K562 (cell line): ENCODE measurements at regions not wholly inside any gene's neighbourhood (a gene's known extent, or its start where the extent isn't known, plus 50 kb on each side); places are given as distances from the start of the nearest gene placed in this dataset.
A peak's percentile ranks its signal among the peaks of the same experiment; 100 is the strongest.

ENCODE experiments used
- ARID1B ChIP-seq: fragments of 450-650 bp; IDR thresholded peaks from 2 replicates; pipeline ENCODE4 v1.6.1; 2016; ENCODE audit warnings: antibody characterized with exemption, mild to moderate bottlenecking, inconsistent platforms
- ETV1 ChIP-seq: fragments of 450-650 bp; conservative IDR thresholded peaks from 2 replicates; pipeline ENCODE4 v1.6.1; 2016; ENCODE audit warnings: missing genetic modification characterization, control low read depth, low read depth, missing compliant biosample characterization
- ETV6 ChIP-seq, 3 experiments: fragments of 150-350 bp in 1 of 3; sonication (generic) in 1 of 3; formaldehyde crosslinking in 1 of 3; IDR thresholded peaks; 2 replicates each; pipeline versions ENCODE4 v1.6.1 to v1.8.0; 2014 to 2022; ENCODE audit warnings: borderline replicate concordance in 2 of 3, low read depth in 2 of 3, antibody characterized with exemption in 1 of 3, low read length in 1 of 3, mild to moderate bottlenecking in 1 of 3, missing genetic modification reagents in 1 of 3
- FIP1L1 ChIP-seq: fragments of 200-400 bp; formaldehyde crosslinking; IDR thresholded peaks from 2 replicates; pipeline ENCODE4 v1.6.1; 2018; ENCODE audit warnings: mild to moderate bottlenecking, low read depth, low read length; ENCODE audit not compliant: poor library complexity, severe bottlenecking
- GTF2A2 ChIP-seq: IDR thresholded peaks from 2 replicates; pipeline ENCODE4 v1.6.1; 2016; ENCODE audit warnings: mild to moderate bottlenecking, missing genetic modification characterization, missing compliant biosample characterization
- HDAC6 ChIP-seq: IDR thresholded peaks from 2 replicates; pipeline ENCODE4 v1.6.1; 2012; ENCODE audit warnings: low read depth, mild to moderate bottlenecking, control low read depth, inconsistent platforms, low read length, moderate library complexity
- ILF3 ChIP-seq: fragments of 450-650 bp; IDR thresholded peaks from 2 replicates; pipeline ENCODE4 v1.6.1; 2018; ENCODE audit warnings: antibody characterized with exemption, mild to moderate bottlenecking, moderate library complexity, borderline replicate concordance
- NFE2 ChIP-seq: IDR thresholded peaks from 2 replicates; pipeline ENCODE4 v1.6.1; 2014; ENCODE audit warnings: antibody characterized with exemption, low read depth
- PHB ChIP-seq: fragments of 250-450 bp; sonication (Bioruptor Pico); IDR thresholded peaks from 2 replicates; pipeline ENCODE4 v1.5.0; 2021
- POLR3A ChIP-seq: IDR thresholded peaks from 2 replicates; pipeline ENCODE4 v1.6.1; 2011; ENCODE audit warnings: borderline replicate concordance, mild to moderate bottlenecking, moderate library complexity; ENCODE audit not compliant: insufficient read length, insufficient read depth; ENCODE audit errors: extremely low read depth
- SMARCC2 ChIP-seq: fragments of 450-650 bp; IDR thresholded peaks from 2 replicates; pipeline ENCODE4 v1.6.1; 2017; ENCODE audit warnings: antibody characterized with exemption, moderate library complexity, mild to moderate bottlenecking, low read depth
- SREBF2 ChIP-seq: sonication (generic); formaldehyde crosslinking; IDR thresholded peaks from 2 replicates; pipeline ENCODE4 v1.4.0; 2020; ENCODE audit warnings: mild to moderate bottlenecking, missing genetic modification reagents
- TEAD2 ChIP-seq: fragments of 450-650 bp; IDR thresholded peaks from 2 replicates; pipeline ENCODE4 v1.6.1; 2016; ENCODE audit warnings: missing genetic modification characterization, control low read depth, missing compliant biosample characterization
- ZBTB8A ChIP-seq: fragments of 450-650 bp; IDR thresholded peaks from 2 replicates; pipeline ENCODE4 v1.6.1; 2018; ENCODE audit warnings: mild to moderate bottlenecking, moderate library complexity; ENCODE audit not compliant: partially characterized antibody
- ZKSCAN3 ChIP-seq: fragments of 250-450 bp; sonication (Bioruptor Pico); IDR thresholded peaks from 2 replicates; pipeline ENCODE4 v1.4.0; 2020
- ZNF75A ChIP-seq: fragments of 450-650 bp; formaldehyde crosslinking; IDR thresholded peaks from 2 replicates; pipeline ENCODE4 v1.4.0; 2020; ENCODE audit warnings: mild to moderate bottlenecking
- TF ChIP-seq, protein P1 (sequence below): sonication (generic); formaldehyde crosslinking; IDR thresholded peaks from 2 replicates; pipeline ENCODE4 v1.8.0; 2022; ENCODE audit warnings: mild to moderate bottlenecking, missing genetic modification reagents
- TF ChIP-seq, protein P2 (sequence below): sonication (generic); formaldehyde crosslinking; IDR thresholded peaks from 2 replicates; pipeline ENCODE4 v1.9.0; 2022; ENCODE audit warnings: mild to moderate bottlenecking, missing genetic modification reagents
- TF ChIP-seq, protein P3 (sequence below): fragments of 250-450 bp; sonication (Bioruptor Pico); IDR thresholded peaks from 2 replicates; pipeline ENCODE4 v1.5.0; 2021; ENCODE audit warnings: mild to moderate bottlenecking, moderate library complexity
- TF ChIP-seq, protein P4 (sequence below): sonication (generic); formaldehyde crosslinking; IDR thresholded peaks from 2 replicates; pipeline ENCODE4 v1.8.1; 2023; ENCODE audit warnings: mild to moderate bottlenecking, missing genetic modification reagents, moderate library complexity
- TF ChIP-seq, protein P5 (sequence below): fragments of 250-450 bp; sonication (Bioruptor Pico); IDR thresholded peaks from 2 replicates; pipeline ENCODE4 v1.5.0; 2020; ENCODE audit warnings: mild to moderate bottlenecking, borderline replicate concordance

DNA sequence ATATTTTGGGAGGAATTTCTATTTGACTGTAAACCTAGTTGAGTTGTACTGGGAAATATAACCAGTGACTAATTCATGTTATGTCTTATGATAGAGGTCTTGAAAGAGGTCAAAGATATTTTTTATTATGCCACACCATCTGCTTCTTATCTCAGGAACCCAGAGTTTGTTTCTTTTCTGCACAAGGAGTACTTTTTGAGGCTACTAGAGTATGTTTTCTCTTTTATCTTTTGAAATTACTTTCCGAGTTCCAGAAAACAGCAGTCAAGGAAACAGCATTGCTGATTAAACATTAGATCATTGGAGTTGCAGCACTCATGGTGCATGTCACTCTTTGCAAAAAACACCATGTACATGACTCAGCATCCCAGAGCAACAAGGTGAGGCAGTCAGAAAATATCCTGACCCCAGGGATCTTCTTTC is 645.8 kb upstream of the NR2F2 start (continued):
- TF ChIP-seq ARID1B (peak; percentile 93), GTF2A2 (tag) (no peak), ZKSCAN3 (no peak), ETV1 (tag) (no peak), SMARCC2 (peak; percentile 77), NFE2 (peak; percentile 96), HDAC6 (no peak), FIP1L1 (no peak), ZNF75A (CRISPR knock-in tag) (no peak), ETV6 (IDR thresholded peaks at IDR 0.05; ENCODE audit: borderline replicate concordance in 1 of 2, low read depth in 2 of 2, low read length in 1 of 2) (no peak), ETV6 (CRISPR knock-in tag; IDR thresholded peaks at IDR 0.05; ENCODE audit: borderline replicate concordance) (no peak), POLR3A (no peak), SREBF2 (CRISPR knock-in tag) (no peak), ZBTB8A (no peak), PHB (CRISPR knock-in tag) (no peak), ILF3 (no peak), TEAD2 (no peak)
- TF ChIP-seq, protein P1, sequence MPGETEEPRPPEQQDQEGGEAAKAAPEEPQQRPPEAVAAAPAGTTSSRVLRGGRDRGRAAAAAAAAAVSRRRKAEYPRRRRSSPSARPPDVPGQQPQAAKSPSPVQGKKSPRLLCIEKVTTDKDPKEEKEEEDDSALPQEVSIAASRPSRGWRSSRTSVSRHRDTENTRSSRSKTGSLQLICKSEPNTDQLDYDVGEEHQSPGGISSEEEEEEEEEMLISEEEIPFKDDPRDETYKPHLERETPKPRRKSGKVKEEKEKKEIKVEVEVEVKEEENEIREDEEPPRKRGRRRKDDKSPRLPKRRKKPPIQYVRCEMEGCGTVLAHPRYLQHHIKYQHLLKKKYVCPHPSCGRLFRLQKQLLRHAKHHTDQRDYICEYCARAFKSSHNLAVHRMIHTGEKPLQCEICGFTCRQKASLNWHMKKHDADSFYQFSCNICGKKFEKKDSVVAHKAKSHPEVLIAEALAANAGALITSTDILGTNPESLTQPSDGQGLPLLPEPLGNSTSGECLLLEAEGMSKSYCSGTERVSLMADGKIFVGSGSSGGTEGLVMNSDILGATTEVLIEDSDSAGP (CRISPR knock-in tag), result no peak
- TF ChIP-seq, protein P2, sequence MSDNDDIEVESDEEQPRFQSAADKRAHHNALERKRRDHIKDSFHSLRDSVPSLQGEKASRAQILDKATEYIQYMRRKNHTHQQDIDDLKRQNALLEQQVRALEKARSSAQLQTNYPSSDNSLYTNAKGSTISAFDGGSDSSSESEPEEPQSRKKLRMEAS (CRISPR knock-in tag), result no peak
- TF ChIP-seq, protein P3, sequence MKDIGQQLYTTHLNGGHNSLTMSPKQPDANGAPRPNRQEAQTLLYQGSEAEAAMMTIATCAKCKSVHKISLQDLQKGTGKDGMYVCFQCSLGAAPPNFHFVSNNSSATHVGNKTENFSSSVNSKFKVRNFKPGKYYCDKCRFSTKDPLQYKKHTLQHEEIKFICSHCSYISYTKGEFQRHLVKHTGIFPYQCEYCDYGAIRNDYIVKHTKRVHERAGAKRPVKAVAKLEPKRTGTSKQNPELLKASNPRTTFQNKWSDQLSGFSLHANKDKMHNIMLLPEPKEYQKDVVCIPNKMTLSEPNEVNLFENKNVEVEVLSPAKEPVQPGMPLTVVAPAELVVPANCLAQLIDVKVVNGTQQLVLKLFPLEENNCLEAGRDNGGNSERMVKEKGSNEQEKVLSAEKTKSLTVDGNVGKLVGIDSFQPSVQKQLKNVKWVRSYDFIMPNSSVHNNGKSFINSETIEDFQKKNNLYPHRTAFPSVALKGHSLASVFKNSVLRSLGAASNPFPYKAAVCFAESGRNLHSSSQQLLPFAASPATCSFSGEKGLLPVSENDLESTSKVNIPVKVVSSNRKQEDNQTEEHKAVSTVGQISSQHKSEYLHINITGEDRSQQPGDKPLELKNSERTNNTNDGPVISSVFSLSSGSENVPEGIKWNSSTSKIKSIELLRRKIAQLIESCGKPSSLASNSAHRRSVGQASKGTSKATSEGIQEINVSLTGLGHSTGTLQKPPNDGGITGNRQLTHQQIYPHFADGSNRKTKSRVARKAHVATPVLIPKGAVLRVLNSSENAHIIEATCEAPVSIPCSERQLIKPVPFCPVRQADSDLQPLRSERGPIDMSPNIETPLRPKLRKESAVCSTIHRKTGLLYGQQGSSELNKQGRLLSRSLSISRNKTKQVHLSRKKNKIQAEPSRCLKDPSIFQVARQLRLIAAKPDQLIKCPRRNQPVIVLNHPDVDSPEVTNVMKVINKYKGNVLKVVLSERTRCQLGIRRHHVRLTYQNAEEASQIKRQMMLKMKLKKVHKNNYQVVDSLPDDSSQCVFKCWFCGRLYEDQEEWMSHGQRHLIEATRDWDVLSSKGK (CRISPR knock-in tag), result no peak
- TF ChIP-seq, protein P4, sequence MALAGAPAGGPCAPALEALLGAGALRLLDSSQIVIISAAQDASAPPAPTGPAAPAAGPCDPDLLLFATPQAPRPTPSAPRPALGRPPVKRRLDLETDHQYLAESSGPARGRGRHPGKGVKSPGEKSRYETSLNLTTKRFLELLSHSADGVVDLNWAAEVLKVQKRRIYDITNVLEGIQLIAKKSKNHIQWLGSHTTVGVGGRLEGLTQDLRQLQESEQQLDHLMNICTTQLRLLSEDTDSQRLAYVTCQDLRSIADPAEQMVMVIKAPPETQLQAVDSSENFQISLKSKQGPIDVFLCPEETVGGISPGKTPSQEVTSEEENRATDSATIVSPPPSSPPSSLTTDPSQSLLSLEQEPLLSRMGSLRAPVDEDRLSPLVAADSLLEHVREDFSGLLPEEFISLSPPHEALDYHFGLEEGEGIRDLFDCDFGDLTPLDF (CRISPR knock-in tag), result no peak
- TF ChIP-seq, protein P5, sequence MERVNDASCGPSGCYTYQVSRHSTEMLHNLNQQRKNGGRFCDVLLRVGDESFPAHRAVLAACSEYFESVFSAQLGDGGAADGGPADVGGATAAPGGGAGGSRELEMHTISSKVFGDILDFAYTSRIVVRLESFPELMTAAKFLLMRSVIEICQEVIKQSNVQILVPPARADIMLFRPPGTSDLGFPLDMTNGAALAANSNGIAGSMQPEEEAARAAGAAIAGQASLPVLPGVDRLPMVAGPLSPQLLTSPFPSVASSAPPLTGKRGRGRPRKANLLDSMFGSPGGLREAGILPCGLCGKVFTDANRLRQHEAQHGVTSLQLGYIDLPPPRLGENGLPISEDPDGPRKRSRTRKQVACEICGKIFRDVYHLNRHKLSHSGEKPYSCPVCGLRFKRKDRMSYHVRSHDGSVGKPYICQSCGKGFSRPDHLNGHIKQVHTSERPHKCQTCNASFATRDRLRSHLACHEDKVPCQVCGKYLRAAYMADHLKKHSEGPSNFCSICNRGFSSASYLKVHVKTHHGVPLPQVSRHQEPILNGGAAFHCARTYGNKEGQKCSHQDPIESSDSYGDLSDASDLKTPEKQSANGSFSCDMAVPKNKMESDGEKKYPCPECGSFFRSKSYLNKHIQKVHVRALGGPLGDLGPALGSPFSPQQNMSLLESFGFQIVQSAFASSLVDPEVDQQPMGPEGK, result no peak
